Activated T-helper 1 cell treated with anti-CD3 and anti-CD28 coated beads, Interleukin-12 subunit alpha, Interleukin-12 subunit beta, Interleukin-2, Interleukin-4 antibody, amounts not matched to agents 30 ng/mL and 10 ng/mL and 1 ng/mL, durations not matched to agents 14 hours and 24 hours and 36 hours (primary cell): ENCODE measurements at regions not wholly inside any gene's neighbourhood (a gene's known extent, or its start where the extent isn't known, plus 50 kb on each side); places are given as distances from the start of the nearest gene placed in this dataset.
"Not testable (repeated sequence)": the region's sequence is repeated elsewhere in the genome, so short reads cannot be mapped to it uniquely, and the experiment has no call there.

Source experiments
- DNase-seq: peaks from one replicate; pipeline ENCODE4 v3.0.0; 2021; ENCODE audit warnings: low spot score
- H3K27ac Mint-ChIP-seq: one replicate; pipeline ENCODE4 v1.8.0; 2021; ENCODE audit warnings: mild to moderate bottlenecking, mixed read lengths
- H3K27me3 Mint-ChIP-seq: one replicate; pipeline ENCODE4 v1.8.0; 2022; ENCODE audit warnings: mild to moderate bottlenecking, moderate library complexity, mixed read lengths; ENCODE audit not compliant: insufficient read depth
- H3K36me3 Mint-ChIP-seq: one replicate; pipeline ENCODE4 v1.8.0; 2021; ENCODE audit warnings: low read depth, mixed read lengths
- H3K4me1 Mint-ChIP-seq: one replicate; pipeline ENCODE4 v1.8.0; 2021; ENCODE audit warnings: low read depth, mixed read lengths
- H3K4me3 Mint-ChIP-seq: one replicate; pipeline ENCODE4 v1.8.0; 2021; ENCODE audit warnings: mild to moderate bottlenecking, moderate library complexity, mixed read lengths
- H3K9me3 Mint-ChIP-seq: one replicate; pipeline ENCODE4 v1.8.0; 2021; ENCODE audit warnings: mixed read lengths
- intact Hi-C: fragments of 100-400 bp; cut with micrococcal nuclease; formaldehyde crosslinking; loops from one replicate; pipeline ENCODE4 v1.15.1; 2024

- no peak for DNase-seq
Observed at GRCh38 chr1:60878323-60878722, 204.0 kb upstream of the NFIA start.

DNA sequence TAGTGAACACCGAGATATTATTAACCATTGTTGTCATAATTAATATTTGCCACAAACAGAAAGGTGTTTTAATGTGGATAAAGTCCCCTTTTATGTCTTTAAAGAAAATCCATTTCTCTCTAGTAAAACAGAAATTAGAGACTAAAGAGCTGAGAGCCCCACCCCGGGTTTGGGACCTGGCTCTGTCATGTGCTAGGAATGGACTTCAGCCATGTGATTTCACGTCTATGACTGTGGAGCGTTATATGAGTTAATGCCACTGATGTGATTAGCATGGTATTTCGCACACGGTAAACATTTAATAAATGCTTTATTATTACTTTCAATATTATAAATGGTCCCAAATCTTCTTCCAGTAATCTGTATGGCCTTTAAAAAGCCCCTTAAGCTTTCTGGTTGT lies 205.0 kb upstream of the NFIA start:
- peaks cover 12% of the 10 kb centered on the region for H3K27me3 Mint-ChIP-seq
- intact Hi-C loops, result no loop called here
- DNase-seq, result no peak
- H3K4me3 Mint-ChIP-seq, result no peak overlapping the region
- H3K27ac Mint-ChIP-seq, result no peak overlapping the region
- H3K9me3 Mint-ChIP-seq, result no peaks in the 10 kb centered on the region
- H3K4me1 Mint-ChIP-seq, result no peaks in the 10 kb centered on the region
- H3K36me3 Mint-ChIP-seq, result no peaks in the 10 kb centered on the region

More at GRCh38 chr1:60878323-60878722, 204.0 kb upstream of the NFIA start:
- H3K9me3 Mint-ChIP-seq, result no peaks in the 10 kb centered on the region
- peaks cover 12% of the 10 kb centered on the region for H3K27me3 Mint-ChIP-seq
- no peak overlapping the region for H3K27ac Mint-ChIP-seq
- intact Hi-C loops, result no loop called here
- no peaks in the 10 kb centered on the region for H3K36me3 Mint-ChIP-seq
- no peaks in the 10 kb centered on the region for H3K4me1 Mint-ChIP-seq
- no peak overlapping the region for H3K4me3 Mint-ChIP-seq

- no peak overlapping the region for H3K27ac Mint-ChIP-seq
- H3K4me3 Mint-ChIP-seq, result no peak overlapping the region
- intact Hi-C loops, result no loop called here
- no peaks in the 10 kb centered on the region for H3K36me3 Mint-ChIP-seq
- no peaks in the 10 kb centered on the region for H3K9me3 Mint-ChIP-seq
- DNase-seq, result no peak
- no peaks in the 10 kb centered on the region for H3K4me1 Mint-ChIP-seq
- H3K27me3 Mint-ChIP-seq, result peaks cover 12% of the 10 kb centered on the region
Observed at GRCh38 chr1:60876952-60877351, 205.4 kb upstream of the NFIA start.

DNA sequence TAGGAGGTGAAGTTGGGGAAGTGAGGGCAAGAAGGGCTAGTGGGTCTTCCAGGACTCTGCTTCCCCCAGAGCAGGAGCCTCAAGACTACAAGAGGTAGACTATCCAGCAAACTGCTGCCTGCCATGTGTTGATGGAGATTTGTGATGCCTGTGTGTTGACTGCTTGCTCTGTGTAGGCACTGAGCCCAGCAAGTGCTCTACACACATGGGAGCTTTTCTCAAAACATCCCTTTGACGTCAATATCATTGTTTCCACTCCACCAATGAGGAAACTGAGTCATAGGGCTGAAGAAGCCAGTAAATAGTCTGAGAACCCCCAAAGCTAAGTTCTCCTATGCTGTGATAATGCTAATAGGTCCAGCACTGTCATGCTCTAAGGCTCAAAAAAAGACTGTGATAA lies 207.2 kb upstream of the NFIA start:
- Mint-ChIP-seq H3K36me3 (no peaks in the 10 kb centered on the region), H3K27ac (no peak overlapping the region), H3K4me3 (no peak overlapping the region), H3K9me3 (no peaks in the 10 kb centered on the region), H3K4me1 (no peaks in the 10 kb centered on the region), H3K27me3 (peaks cover 2% of the 10 kb centered on the region)
- no peak for DNase-seq
- intact Hi-C loops, result no loop called here

GRCh38 chr1:60874718-60875117 lies 207.6 kb upstream of the NFIA start:
- no peak for DNase-seq
- Mint-ChIP-seq H3K9me3 (no peaks in the 10 kb centered on the region), H3K27me3 (peaks cover 2% of the 10 kb centered on the region), H3K36me3 (no peaks in the 10 kb centered on the region), H3K27ac (no peak overlapping the region), H3K4me1 (no peaks in the 10 kb centered on the region), H3K4me3 (no peak overlapping the region)
- intact Hi-C loops, result no loop called here

DNA sequence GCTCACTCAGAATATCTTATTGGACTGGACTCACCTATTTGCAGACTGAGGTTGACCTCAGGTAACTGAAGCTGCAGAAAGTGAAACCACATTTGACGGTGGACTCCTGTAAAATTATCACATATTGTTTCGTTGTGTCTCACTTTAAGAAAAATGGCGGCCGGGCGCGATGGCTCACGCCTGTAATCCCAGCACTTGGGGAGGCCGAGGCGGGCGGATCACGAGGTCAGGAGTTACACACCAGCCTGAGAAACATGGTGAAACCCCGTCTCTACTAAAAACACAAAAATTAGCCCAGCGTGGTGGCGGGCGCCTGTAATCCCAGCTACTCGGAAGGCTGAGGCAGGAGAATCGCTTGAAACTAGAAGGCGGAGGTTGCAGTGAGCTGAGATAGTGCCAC lies 209.0 kb upstream of the NFIA start:
- H3K4me3 Mint-ChIP-seq, H3K9me3 Mint-ChIP-seq, H3K4me1 Mint-ChIP-seq, intact Hi-C loops, H3K27me3 Mint-ChIP-seq, H3K36me3 Mint-ChIP-seq, H3K27ac Mint-ChIP-seq, DNase-seq: not testable (repeated sequence)

DNA sequence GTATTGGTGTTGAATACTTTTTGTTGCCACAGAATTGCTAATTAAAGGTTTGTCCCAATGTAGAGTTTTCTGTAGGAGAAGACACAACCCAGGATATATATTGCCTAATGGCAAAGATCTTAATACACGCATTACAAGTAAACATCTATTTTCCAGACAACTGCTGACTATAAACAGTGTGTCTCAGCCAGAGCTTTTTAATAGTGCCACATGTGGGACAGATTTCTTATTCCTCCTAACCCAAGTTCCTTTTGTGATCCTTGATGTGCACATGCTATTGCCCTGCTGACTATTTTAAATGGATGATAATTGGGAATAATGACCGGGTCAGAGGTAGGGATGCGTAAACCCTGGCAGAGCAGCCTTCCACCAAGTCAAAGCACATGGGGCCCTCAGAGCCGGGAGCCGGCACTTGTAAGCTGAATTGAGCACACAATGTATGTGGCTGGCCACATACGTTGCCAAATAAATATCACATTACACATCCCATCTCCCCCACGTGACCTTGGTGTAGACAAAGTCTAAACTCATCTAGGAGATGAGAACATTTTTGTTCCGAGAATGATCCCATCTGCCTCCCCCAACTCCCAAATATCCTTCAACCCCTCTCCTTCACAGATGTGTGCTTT lies 209.8 kb upstream of the NFIA start:
- DNase-seq, result no peak
- Mint-ChIP-seq H3K4me1 (no peaks in the 10 kb centered on the region), H3K36me3 (no peaks in the 10 kb centered on the region), H3K4me3 (no peak overlapping the region), H3K27ac (no peak overlapping the region), H3K27me3 (peaks cover 2% of the 10 kb centered on the region), H3K9me3 (no peaks in the 10 kb centered on the region)
- intact Hi-C loops, result no loop called here

GRCh38 chr1:60870269-60870865 lies 212.0 kb upstream of the NFIA start:
- H3K4me3 Mint-ChIP-seq, result no peak overlapping the region
- no peaks in the 10 kb centered on the region for H3K4me1 Mint-ChIP-seq
- no peak for DNase-seq
- no peaks in the 10 kb centered on the region for H3K27me3 Mint-ChIP-seq
- H3K36me3 Mint-ChIP-seq, result no peaks in the 10 kb centered on the region
- no peak overlapping the region for H3K27ac Mint-ChIP-seq
- intact Hi-C loops, result no loop called here
- H3K9me3 Mint-ChIP-seq, result no peaks in the 10 kb centered on the region

DNA sequence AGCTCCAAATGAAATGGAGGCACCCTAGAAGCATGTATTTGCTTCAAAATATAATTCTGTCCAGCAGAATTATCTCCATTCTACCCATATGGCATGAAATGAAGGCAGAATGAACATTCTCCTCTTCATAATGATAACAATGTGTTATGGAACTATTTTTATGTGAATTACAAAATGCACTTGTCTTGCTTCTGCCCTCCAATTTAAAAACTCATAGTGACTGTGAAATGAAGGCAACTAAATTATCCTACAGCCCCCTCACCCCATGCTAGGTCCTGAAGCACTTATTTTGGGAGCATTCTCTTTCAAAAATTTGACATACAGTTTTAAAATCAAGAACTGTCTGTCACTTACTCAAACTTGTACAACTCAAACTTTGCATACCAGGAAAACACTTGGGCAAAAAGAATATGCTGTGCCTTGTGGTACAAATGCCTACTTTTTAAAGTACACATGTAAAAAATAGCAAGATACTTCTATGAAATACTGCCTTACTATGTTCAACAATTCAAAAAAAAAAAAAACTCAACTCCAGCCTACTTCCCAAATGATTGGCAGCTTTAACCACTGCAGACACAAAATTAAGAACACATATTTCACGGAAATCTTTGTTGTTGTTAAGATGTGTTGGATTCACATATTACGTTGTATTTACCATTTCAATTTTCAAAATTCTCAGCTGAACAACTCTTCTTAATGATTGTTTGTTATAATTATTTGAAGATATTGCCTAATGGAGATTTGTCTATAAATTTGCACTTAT lies 213.3 kb upstream of the NFIA start:
- Mint-ChIP-seq H3K4me1 (no peaks in the 10 kb centered on the region), H3K27me3 (peaks cover 3% of the 10 kb centered on the region), H3K4me3 (no peak overlapping the region), H3K27ac (no peak overlapping the region), H3K9me3 (no peaks in the 10 kb centered on the region), H3K36me3 (no peaks in the 10 kb centered on the region)
- DNase-seq, result no peak
- intact Hi-C loops, result no loop called here

GRCh38 chr1:60867782-60868181 lies 214.6 kb upstream of the NFIA start:
- H3K36me3 Mint-ChIP-seq, result no peaks in the 10 kb centered on the region
- no peaks in the 10 kb centered on the region for H3K4me1 Mint-ChIP-seq
- no peak for DNase-seq
- no peak overlapping the region for H3K4me3 Mint-ChIP-seq
- intact Hi-C loops, result no loop called here
- peaks cover 3% of the 10 kb centered on the region for H3K27me3 Mint-ChIP-seq
- no peak overlapping the region for H3K27ac Mint-ChIP-seq
- H3K9me3 Mint-ChIP-seq, result no peaks in the 10 kb centered on the region

GRCh38 chr1:60866917-60867531 lies 215.3 kb upstream of the NFIA start:
- H3K27ac Mint-ChIP-seq, result no peak overlapping the region
- H3K4me3 Mint-ChIP-seq, result no peak overlapping the region
- no peaks in the 10 kb centered on the region for H3K36me3 Mint-ChIP-seq
- H3K4me1 Mint-ChIP-seq, result no peaks in the 10 kb centered on the region
- no peak for DNase-seq
- no peaks in the 10 kb centered on the region for H3K9me3 Mint-ChIP-seq
- H3K27me3 Mint-ChIP-seq, result peaks cover 3% of the 10 kb centered on the region
- intact Hi-C loops, result no loop called here

DNA sequence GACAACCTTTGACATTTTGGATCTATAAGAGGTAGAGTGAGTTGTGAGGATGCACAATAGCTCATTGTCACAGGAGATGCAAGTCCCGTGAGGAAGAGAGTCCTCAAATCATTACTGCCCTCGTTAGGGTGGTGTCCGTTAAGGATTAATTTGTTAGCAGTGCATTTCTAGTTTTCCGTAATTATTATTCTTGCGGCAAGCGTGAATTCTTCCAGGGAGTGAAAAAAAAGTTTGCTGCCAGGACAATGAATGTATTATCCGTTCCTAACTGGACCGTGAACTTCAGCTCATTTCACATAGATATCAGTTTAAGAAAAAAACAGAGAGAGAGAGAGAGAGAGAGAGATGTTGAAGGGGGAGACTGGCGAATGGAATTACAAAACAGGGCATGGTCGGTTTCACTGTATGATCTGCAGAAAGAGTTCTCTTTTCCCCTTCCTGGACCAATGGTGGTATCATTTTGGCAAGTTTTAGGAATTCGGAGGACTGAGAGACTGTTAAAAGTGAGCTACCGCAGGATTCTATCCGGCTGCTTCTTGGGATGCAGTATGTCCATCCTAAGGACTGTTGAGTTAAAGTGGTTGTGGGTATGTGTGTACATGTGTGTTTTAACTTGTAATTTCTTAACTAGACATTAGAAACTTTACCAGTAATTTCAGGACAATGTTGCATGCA lies 216.0 kb upstream of the NFIA start:
- H3K4me1 Mint-ChIP-seq, result no peaks in the 10 kb centered on the region
- peaks cover 3% of the 10 kb centered on the region for H3K27me3 Mint-ChIP-seq
- DNase-seq, result no peak
- no peak overlapping the region for H3K27ac Mint-ChIP-seq
- no peaks in the 10 kb centered on the region for H3K9me3 Mint-ChIP-seq
- no peaks in the 10 kb centered on the region for H3K36me3 Mint-ChIP-seq
- no peak overlapping the region for H3K4me3 Mint-ChIP-seq
- intact Hi-C loops, result no loop called here

DNA sequence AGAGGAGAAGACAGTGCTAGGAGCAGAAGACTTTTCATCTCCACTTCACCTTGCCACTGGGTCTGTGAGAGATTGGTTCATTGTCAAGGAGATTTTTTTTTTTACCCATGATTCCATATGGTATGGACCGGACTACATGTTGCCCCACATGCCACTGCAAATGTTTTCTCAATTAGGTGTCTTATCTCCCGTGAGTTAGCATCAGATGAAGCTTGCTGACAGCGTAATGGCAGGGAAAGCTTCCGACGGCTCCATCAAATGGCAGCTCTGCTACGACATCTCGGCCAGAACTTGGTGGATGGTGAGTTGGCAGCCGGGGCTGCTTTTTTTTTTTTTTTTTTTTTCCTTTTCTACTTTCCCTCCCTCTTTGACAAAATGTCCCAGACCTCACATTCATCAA lies 217.2 kb upstream of the NFIA start:
- Mint-ChIP-seq H3K4me3 (no peak overlapping the region), H3K36me3 (no peaks in the 10 kb centered on the region), H3K9me3 (no peaks in the 10 kb centered on the region), H3K27me3 (peaks cover 3% of the 10 kb centered on the region), H3K4me1 (no peaks in the 10 kb centered on the region), H3K27ac (no peak overlapping the region)
- no peak for DNase-seq
- intact Hi-C loops, result no loop called here
